ENCODE measurements at regions not wholly inside any gene's neighbourhood (a gene's known extent, or its start where the extent isn't known, plus 50 kb on each side); places are given as distances from the start of the nearest gene placed in this dataset.

DNA sequence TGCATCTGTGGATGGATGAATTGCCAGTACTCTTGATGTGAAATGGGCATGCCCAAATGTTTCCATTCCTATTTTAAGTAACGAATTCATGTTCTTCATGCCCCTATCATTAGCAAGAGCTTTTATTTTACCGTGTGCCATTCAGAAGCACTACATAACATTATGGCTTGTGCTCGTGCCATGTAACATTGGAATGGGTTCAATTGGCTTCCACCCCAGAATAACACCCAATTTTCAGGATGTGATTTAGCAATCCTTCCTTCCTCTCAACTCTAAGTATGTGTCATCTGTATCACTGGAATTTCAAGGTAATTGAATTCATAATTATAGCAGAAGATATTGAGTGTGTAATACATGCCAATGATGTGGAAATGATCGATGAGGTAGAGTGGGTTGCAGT is 145.8 kb upstream of the TMPO start:
- TF ChIP-seq POLR2A (IDR thresholded peaks at IDR 0.05) (no peak), CTCF (IDR thresholded peaks at IDR 0.05) (no peak)

Measured in tibial nerve (tissue), 3 donors.